Erythroblast (primary cell): ENCODE measurements at regions not wholly inside any gene's neighbourhood (a gene's known extent, or its start where the extent isn't known, plus 50 kb on each side); places are given as distances from the start of the nearest gene placed in this dataset.
"Not testable (repeated sequence)": the region's sequence is repeated elsewhere in the genome, so short reads cannot be mapped to it uniquely, and the experiment has no call there.

Source experiments
- GATA1 ChIP-seq: IDR thresholded peaks from 2 replicates; pipeline ENCODE4 v1.6.1; 2011; ENCODE audit warnings: low read depth, mild to moderate bottlenecking, control low read depth, low read length, moderate library complexity
- POLR2A ChIP-seq: IDR thresholded peaks from 2 replicates; pipeline ENCODE4 v1.6.1; 2011; ENCODE audit warnings: mild to moderate bottlenecking, low read length

- TF ChIP-seq POLR2A, GATA1: not testable (repeated sequence)
These were observed 164.4 kb downstream of the CENPC start for GRCh38 chr4:67380702-67381405.
